Type B pancreatic cell (in vitro differentiated cells): ENCODE measurements at regions not wholly inside any gene's neighbourhood (a gene's known extent, or its start where the extent isn't known, plus 50 kb on each side); places are given as distances from the start of the nearest gene placed in this dataset.
"Not testable (repeated sequence)": the region's sequence is repeated elsewhere in the genome, so short reads cannot be mapped to it uniquely, and the experiment has no call there.

Source experiments
- DNase-seq: peaks from one replicate; pipeline ENCODE4 v3.0.0; 2021; ENCODE audit warnings: mixed read lengths; ENCODE audit not compliant: unreplicated experiment; ENCODE audit errors: extremely low spot score
- H3K27ac Mint-ChIP-seq: 2 replicates; pipeline ENCODE4 v1.8.0; 2021; ENCODE audit warnings: mild to moderate bottlenecking, mixed read lengths
- H3K27me3 Mint-ChIP-seq: 2 replicates; pipeline ENCODE4 v1.8.0; 2021; ENCODE audit warnings: mixed read lengths
- H3K36me3 Mint-ChIP-seq: 2 replicates; pipeline ENCODE4 v1.8.0; 2021; ENCODE audit warnings: mixed read lengths
- H3K4me1 Mint-ChIP-seq: one replicate; pipeline ENCODE4 v1.8.0; 2021; ENCODE audit warnings: mixed read lengths; ENCODE audit not compliant: unreplicated experiment
- H3K4me3 Mint-ChIP-seq: 2 replicates; pipeline ENCODE4 v1.8.0; 2021; ENCODE audit warnings: mild to moderate bottlenecking, mixed read lengths
- H3K9me3 Mint-ChIP-seq: 2 replicates; pipeline ENCODE4 v1.8.0; 2021; ENCODE audit warnings: mixed read lengths
- TF ChIP-seq, protein P1 (sequence below): fragments of 200-600 bp; sonication (generic); conservative IDR thresholded peaks from 2 replicates; pipeline ENCODE4 v1.5.0; 2021; ENCODE audit warnings: antibody characterized with exemption, mild to moderate bottlenecking

DNA sequence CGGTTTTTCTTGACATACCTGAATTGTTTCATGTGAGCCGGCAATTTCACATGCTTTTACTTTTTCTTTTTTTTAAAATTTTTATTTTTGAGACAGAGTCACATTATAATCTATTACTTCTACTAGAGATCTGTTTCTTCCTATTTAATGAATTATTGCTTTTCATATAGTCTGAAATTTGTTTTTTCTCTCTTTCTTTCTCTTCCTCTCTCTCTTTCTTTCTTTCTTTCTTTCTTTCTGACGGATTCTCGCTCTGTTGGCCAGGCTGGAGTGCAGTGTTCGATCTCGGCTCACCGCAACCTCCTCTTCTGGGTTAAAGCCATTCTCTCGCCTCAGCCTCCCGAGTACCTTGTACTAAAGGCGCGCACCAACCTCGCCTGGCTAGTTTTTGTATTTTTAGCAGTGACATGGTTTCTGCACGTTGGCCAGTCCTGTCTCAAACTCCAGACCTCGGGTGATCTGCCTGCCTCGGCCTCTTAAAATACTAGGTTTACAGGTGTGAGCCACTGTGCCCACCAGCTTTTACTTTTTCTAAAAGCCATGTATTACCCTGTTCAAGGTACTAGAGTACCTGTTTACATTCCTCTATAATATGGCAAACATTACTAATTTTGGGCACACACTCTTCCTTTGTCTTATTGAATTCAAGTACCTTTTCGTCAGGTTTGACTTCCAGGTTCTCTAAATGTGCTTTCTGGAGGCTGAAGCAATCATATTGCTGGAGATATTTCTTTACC lies 86.5 kb upstream of the RHOU start:
- Mint-ChIP-seq H3K4me3 (peak overlapping the region; percentile 98), H3K4me1 (peaks cover 23% of the 10 kb centered on the region), H3K27me3 (peaks cover 34% of the 10 kb centered on the region), H3K9me3 (no peaks in the 10 kb centered on the region), H3K27ac (peak overlapping the region; percentile 98), H3K36me3 (no peaks in the 10 kb centered on the region)
- TF ChIP-seq, protein P1, sequence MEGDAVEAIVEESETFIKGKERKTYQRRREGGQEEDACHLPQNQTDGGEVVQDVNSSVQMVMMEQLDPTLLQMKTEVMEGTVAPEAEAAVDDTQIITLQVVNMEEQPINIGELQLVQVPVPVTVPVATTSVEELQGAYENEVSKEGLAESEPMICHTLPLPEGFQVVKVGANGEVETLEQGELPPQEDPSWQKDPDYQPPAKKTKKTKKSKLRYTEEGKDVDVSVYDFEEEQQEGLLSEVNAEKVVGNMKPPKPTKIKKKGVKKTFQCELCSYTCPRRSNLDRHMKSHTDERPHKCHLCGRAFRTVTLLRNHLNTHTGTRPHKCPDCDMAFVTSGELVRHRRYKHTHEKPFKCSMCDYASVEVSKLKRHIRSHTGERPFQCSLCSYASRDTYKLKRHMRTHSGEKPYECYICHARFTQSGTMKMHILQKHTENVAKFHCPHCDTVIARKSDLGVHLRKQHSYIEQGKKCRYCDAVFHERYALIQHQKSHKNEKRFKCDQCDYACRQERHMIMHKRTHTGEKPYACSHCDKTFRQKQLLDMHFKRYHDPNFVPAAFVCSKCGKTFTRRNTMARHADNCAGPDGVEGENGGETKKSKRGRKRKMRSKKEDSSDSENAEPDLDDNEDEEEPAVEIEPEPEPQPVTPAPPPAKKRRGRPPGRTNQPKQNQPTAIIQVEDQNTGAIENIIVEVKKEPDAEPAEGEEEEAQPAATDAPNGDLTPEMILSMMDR, result no peak
- DNase-seq, result no peak

DNA sequence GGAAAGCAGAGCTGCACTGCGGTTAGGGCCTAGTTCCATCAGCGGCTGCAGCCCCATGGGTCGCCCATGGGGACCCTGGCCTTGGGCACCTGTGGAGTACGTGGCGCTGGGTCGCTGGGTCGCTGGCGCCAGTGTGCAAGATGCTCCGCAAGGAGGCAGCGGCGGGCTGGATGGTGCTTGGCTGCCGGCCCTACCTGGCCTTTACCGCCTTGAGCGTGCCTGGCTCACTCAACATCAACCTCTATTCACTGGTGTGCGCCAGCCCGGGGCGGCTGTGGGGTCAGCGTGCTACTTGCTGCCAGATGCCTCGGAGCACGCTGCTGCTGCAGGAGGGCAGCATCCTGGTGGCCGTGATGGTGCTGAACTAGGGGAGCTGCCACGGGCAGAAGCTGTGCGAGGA lies 85.1 kb upstream of the RHOU start:
- Mint-ChIP-seq H3K4me1 (peaks cover 23% of the 10 kb centered on the region), H3K36me3 (no peaks in the 10 kb centered on the region), H3K27me3 (peaks cover 34% of the 10 kb centered on the region), H3K4me3 (no peak overlapping the region), H3K27ac (no peak overlapping the region), H3K9me3 (no peaks in the 10 kb centered on the region)
- no peak for DNase-seq
- TF ChIP-seq, protein P1, result no peak

DNA sequence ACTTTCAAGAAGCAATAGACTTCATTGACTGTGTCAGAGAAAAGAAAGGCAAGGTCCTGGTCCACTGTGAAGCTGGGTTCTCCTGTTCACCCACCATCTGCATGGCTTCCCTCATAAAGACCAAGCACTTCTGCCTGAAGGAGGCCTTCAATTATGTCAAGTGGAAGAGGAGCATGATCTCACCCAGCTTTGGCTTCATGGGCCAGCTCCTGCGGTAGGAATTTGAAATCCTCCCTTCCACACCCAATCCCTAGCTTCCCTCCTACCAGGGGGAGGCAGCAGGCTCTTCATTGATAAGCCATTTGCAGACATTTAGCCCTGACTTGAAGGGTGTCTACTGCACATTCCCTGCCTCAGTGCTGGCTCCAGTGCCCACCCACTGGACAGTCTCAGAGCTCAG lies 84.3 kb upstream of the RHOU start:
- no peaks in the 10 kb centered on the region for H3K36me3 Mint-ChIP-seq
- DNase-seq, result no peak
- TF ChIP-seq, protein P1, result no peak
- no peak overlapping the region for H3K27ac Mint-ChIP-seq
- H3K4me3 Mint-ChIP-seq, result no peak overlapping the region
- no peaks in the 10 kb centered on the region for H3K9me3 Mint-ChIP-seq
- H3K4me1 Mint-ChIP-seq, result peaks cover 23% of the 10 kb centered on the region
- peaks cover 34% of the 10 kb centered on the region for H3K27me3 Mint-ChIP-seq

DNA sequence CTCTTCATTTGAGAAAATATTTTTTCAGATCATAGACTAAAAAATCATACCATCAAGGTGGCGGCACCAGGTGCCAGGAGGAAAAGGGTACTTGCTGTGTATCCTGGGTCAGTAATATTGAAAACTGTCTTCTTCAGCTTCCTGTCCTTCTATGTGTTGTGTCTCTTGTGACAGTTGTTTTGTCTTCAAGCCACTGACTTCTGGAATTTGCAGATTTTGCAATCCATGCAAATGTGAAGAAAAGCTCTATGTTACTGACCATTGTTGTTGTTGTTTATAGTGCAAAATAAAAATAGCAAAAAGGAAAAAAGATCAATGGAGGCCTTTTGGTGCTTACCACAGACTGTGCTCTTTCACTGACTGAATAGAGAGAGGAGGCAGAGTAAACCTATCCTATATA lies 83.2 kb upstream of the RHOU start:
- Mint-ChIP-seq H3K36me3 (no peaks in the 10 kb centered on the region), H3K27me3 (peaks cover 28% of the 10 kb centered on the region), H3K9me3 (no peaks in the 10 kb centered on the region), H3K4me3 (no peak overlapping the region), H3K27ac (no peak overlapping the region), H3K4me1 (peaks cover 16% of the 10 kb centered on the region)
- TF ChIP-seq, protein P1, result no peak
- no peak for DNase-seq

DNA sequence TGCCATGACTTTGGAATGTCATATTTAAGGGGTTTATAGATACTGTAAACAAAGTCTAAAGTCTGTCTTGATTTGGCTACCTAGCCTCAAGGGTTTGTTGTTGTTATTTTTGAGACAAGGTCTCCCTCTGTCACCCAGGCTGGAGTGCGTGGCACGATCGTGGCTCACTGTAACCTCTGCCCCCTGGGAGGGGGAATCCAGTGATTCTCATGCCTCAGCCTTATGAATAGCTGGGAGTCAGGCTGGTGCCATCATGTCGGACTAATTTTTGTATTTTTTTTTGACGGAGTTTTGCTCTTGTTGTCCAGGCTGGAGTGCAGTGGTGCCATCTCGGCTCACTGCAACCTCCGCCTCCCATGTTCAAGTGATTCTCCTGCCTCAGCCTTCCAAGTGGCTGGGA lies 82.2 kb upstream of the RHOU start:
- not testable (repeated sequence) for H3K36me3 Mint-ChIP-seq, H3K9me3 Mint-ChIP-seq, H3K4me3 Mint-ChIP-seq

DNA sequence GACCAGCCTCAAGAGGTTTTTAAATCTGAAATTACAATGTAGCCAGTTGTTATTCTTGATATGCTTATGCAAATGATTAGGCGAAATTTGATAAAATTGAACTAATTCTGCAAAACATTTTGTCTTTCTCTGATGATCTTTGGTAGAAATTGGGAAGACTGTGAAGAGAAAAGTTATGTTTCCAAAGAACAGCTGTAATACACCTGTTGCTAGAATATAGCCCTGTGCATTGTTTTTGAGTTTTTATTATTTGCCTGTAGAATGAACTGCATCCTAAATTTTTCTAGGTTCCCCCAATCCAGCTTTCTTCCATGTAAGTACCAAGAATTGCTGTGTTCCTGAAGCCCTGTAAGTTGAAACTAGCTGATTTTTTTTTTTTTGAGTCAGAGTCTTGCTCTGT lies 81.5 kb upstream of the RHOU start:
- DNase-seq, result no peak
- no peak overlapping the region for H3K27ac Mint-ChIP-seq
- peaks cover 6% of the 10 kb centered on the region for H3K4me1 Mint-ChIP-seq
- H3K36me3 Mint-ChIP-seq, result no peaks in the 10 kb centered on the region
- no peak overlapping the region for H3K4me3 Mint-ChIP-seq
- no peaks in the 10 kb centered on the region for H3K9me3 Mint-ChIP-seq
- TF ChIP-seq, protein P1, result no peak
- peaks cover 14% of the 10 kb centered on the region for H3K27me3 Mint-ChIP-seq

More for the DNA sequence above, 82.2 kb upstream of the RHOU start:
- H3K4me1 Mint-ChIP-seq, result peaks cover 11% of the 10 kb centered on the region
- DNase-seq, H3K27ac Mint-ChIP-seq: not testable (repeated sequence)
- H3K27me3 Mint-ChIP-seq, result peaks cover 18% of the 10 kb centered on the region
